ENCODE measurements at regions not wholly inside any gene's neighbourhood (a gene's known extent, or its start where the extent isn't known, plus 50 kb on each side); places are given as distances from the start of the nearest gene placed in this dataset.

DNA sequence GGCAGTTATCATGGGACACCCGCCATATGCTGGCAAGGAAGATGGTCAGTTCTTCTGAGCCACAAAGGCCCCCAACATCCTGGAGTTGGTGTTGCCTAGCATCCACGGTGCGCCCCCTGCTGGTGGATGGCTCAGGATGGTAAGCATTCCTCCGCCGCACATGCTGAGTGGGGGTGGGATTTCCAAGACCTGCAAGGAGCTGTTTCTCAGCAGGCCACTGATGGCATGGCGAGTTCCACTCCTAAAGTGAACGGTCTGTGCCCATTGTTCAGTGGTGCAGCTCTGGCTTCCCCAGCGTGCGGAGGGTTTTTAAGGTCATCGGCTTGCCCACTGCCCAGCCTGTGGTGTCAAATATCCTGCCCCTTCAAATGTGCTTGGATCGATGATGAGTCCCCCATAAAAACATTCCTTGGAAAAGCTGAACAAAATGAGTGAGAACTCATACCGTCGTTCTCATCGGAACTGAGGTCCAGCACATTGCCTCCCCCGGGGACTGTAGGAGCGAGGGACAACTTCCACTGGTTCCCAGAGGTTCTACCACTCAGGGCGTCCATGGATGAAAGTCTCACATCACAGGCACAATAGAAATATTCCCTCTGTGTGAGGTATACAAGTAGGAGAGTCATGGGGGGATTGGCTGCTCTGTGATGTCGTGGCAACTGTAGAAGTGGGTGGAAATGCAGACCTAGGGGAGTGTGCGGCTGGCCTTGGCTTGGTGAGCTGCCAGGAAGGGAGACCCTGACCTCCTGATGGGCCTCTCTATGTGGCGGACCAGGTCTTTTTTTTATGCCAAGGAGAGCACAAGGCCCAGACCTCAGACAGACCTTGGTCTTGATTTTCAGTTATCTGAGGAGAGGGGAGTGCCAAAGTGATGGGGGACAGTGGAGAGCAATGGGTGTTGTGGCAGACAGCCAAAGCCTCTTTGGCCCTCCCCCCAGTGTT, 102.0 kb downstream of the SNRPN start:
- no peak for TF ChIP-seq CTCF (IDR thresholded peaks at IDR 0.05)
- no peak for TF ChIP-seq EZH2 (IDR thresholded peaks at IDR 0.05; ENCODE audit: borderline replicate concordance, insufficient read depth, low read depth, low read length, poor library complexity, severe bottlenecking)
